AG08395 (cell line): ENCODE measurements at regions not wholly inside any gene's neighbourhood (a gene's known extent, or its start where the extent isn't known, plus 50 kb on each side); places are given as distances from the start of the nearest gene placed in this dataset.

Experiments used
- DNase-seq: peaks from one replicate; pipeline ENCODE4 v3.0.0; 2012; ENCODE audit warnings: mixed read lengths, low spot score

DNA sequence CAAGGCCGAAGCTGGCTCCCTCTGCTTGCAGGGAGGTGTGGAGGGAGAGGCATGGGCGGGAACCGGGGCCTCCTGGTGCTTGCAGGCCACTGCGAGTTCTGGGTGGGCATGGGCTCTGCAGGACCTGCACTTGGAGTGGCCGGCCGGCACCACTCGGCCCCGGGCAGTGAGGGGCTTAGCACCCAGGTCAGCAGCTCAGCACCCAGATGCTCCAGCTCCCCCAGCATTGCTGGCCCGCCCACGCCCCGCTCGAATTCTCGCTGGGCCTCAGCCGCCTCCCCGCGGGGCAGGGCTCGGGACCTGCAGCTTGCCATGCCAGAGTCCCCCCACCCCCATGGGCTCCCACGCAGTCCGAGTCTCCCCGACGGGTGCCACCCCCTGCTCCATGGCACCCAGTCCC is 176.2 kb upstream of the FAM98A start:
- no peak for DNase-seq

DNA sequence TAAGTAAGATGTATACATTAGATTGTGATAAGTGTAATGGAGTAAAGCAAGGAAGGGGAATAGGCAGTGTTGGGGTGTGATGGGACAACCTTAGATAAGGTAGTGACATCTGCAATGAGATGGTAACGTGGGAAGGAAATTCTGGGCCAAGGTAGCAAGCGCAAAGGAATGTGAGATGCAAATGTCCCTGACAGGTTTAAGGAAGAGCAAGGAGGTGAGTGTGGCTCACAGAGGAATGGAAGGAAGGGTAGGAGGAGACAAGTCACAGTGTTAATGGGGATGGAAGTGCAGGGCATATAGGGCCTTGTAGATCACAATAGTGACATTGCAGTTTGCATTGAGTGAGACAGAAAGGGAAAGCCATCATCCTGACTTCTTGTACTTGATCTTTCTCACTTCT is 170.9 kb upstream of the FAM98A start:
- no peak for DNase-seq

DNA sequence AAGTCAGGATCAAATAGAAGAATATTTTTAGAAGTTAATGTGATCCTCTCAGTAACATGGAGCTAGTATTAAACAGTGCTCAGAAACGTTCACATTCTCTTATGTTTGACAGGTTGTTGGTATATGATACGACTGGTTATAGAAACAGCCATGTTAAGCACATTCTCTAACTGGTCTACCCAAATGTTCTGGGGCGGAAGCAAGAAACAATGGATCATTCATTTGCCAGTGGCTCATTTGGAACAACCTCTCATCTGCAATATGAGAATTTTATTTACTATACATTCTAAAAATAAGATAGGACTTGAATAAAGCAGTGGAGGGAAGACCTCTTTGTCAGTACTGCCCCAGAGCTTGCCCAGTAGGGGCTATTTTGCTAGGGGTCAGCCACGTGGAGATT is 167.1 kb upstream of the FAM98A start:
- no peak for DNase-seq

DNA sequence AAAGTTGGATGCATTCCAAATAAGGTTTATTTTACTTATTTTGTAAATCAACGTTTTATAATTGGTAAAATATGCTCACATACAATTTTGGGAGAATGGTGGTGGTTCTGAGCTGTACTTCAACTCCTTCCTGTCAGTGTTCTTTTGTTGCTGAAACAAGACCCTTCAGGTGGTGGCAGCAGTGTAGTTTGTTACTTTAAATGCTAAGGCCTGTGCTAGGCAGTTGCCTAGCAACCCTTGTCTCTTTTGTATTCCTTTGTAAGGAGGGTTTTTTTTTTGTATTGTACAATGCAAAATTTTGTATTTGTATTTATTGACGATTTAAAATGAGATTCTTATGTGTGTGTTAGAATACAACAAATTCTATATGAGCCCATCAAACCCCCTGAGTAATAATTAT is 166.0 kb upstream of the FAM98A start:
- no peak for DNase-seq

DNA sequence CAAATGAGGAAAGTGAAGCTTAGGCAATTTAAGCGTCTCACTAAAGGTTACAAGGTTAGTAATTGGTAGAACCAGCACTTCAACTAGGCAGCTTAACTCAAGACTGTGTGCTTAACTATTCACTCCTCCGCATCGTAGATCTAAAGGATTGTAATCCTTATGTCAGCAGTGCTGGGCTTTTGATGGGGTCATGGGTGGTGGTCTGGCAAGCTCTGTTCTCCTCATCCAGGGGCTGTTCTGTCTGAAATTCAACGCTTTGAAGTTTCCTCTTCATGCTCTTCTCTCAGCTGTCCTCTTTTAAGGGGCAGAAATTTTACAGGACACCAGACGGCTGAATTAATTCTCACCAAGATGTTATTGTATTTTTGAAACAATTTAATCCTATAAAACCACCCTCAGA is 165.5 kb upstream of the FAM98A start:
- DNase-seq: no peak

DNA sequence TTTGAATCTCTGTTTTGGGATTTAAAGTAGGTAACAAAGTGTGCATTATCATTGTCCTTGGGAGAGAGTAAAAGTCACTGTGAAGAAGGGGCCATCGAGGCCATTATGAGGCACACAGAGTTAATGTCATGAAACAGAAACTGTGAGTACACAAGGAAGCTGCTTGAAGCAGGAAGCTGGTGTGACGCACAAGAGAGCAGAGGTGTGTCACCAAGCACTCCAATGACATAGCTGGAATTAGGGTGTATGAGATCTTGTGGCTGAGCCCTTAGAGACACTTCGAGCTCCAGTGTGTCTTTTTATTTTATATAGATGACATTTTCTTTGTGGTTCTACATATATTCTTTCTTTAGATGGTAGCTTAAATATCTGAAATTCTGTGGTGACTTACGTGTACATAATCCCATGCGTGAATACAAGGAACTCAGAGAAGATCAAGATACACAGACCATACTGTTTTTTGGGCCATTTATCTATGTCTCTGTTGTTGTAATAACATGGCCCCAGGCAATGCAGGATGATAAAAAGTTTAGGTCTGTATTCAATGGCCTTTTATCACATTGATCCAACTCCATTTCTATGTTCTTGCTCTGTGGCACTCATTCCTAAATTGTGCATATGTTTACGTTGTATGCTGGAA is 164.7 kb upstream of the FAM98A start:
- no peak for DNase-seq

DNA sequence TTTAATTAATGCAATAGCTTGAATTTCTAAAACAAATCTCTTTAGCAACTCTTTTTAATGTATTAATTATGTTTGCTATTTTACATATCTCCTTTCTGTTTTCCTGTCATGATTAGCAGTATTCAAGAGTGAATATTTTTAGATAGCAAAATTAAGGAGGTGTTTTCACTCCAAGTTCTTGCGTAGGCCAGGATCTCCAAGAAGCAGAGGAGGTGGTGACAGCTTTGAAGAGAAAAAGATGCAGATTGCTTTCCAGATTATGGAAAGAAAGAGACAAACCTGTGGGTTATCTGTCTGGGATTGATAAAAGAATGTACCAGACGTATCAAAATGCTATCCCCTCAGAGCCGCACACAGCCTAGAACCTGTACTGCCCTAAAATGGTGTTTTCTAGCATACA is 163.5 kb upstream of the FAM98A start:
- no peak for DNase-seq

DNA sequence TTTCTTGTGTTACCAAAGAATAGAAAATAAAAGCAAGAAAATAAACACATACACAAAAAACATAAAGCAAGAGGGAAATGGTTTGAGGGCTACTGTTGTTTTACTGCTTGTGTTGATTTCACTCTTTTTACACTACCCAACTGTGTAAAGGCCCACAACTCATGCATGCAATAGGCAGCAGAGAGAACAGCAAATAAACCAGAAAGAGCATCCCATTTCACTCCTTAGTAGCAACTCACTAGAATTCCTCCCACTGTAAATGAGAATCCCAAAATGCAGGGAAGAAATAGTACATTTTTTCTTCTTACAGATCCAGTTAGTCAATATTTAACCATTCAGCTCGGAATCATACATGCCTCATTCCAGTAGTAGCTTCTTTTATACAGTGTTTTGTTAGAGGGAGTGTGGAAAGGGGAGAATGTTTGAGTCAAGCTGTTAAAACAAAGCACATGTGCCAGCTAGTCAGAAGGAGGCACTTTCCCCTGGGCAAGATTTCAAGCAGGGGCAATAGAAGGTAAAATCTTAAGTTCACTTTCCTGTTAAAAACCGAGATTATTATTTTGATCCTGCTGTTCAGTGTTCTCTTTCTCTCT is 147.2 kb upstream of the FAM98A start:
- no peak for DNase-seq

DNA sequence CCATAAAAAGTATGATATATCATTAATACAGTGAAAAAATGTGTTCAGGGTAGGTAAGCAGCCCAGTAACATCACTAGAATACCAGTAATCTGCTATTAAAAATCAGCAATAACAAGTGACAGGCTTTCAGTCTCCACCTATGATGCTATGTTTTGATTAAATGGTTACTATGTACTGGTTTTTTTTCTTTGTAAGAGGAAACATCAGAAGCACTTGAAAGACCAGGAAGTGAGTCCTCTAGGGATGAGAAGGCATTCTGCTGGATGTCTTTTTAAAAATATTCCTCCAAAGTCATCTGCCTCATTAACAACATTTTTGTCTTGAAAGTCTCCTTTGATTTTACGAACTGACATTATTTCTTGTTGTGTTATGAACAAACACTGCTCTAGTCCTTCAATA is 136.0 kb upstream of the FAM98A start:
- DNase-seq: no peak

DNA sequence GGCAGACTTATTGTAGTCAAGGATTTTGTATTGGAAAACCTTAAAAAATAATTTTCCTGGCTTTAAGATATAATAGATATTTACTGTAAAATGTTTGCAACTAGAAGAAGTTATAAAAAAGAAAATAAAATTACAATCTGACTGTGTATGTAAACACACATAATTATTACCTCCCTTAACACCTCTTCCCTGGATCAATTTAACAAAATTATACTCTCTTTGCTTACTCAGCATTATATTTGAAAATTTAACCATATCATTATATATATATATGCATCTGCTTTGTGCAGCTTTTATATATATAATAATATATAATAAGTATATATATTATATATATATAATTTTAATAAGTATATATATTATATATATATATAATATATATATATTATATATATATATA is 131.7 kb upstream of the FAM98A start:
- no peak for DNase-seq

DNA sequence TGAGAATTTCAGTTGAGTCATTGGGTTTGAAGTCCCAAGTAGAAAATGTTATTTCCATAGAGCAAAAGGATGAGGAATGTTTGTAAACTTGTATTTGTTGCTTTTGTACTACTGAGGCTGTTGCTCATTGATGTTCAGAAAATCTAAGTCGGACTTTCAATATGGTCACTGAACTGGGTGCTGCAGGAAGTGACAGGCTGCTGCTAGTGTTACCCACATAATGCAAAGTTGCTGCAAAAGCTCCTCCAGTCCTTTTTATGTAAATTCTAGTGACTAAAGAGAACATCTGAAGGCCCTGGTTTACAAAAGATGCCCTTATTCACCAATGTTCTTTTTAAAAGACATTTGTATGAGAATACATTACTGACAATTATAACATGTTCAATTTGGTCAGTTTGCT is 131.1 kb upstream of the FAM98A start:
- DNase-seq: no peak

DNA sequence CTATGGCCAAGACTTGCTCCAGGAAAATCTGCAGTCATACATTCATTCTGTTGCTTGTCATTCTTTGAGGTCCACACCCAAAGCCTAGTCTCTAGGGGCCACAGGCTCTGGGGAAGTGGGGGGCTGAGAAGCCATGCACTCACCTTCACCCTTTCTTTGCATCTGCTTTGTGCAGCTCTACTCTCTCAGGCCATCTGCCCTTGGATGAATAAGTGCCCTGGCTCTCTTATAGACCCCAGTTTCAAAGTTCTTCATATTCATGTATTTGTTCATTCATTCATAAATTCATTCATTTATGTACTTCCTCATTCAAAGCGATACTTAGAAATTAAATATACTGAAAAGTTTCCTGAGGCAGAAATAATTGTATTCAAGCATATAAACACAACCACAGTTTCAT is 130.3 kb upstream of the FAM98A start:
- no peak for DNase-seq

DNA sequence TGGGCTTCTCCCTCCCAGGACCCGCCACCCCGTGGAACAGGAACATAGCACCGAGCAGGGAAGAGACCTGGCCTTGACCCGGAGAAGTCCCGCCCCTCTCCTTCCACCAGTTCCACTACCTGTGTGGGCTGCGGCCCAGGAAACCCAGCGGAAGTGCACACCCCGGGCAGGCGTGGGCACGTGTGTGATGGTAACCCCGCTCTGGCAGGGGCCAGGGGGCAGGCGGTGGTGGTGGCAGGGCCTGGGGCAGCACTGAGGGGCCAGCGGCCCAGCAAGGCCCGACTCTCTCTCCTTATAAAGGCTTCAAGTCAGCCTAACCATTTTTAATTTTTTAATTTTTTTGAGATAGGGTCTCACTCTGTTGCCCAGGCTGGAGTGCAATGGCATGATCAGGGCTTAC is 129.0 kb upstream of the FAM98A start:
- no peak for DNase-seq

DNA sequence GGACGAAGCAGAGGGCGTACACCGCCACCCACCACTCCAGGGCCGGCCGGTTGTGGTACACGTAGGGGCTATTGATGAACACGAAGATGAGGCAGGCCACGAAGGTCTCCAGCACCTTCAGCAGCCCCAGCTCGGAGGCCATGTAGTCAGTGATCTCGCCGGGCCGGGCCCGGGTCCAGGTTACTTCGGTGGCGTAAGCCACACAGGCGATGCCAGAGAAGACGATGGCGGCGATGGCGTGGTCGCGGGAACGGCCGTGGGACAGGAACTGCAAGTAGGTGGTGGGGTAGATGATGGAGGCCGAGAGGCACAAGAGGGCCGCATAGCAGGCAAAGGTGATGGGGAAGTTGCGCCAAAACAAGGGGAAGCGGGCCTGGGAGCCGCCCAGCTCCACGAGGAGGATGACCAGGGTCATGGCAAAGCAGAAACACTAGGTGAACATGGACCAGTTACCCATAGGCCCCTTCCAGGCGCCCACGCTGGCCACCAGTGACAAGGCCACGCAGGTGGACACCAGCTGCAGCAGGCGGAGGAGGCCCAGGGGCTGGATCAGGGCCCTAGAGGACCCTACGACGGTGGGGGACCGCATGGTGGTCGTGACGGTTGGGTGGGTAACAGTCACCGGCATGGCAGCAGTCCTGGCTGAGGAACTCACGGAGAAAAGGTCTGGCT is 128.4 kb upstream of the FAM98A start:
- DNase-seq: no peak

DNA sequence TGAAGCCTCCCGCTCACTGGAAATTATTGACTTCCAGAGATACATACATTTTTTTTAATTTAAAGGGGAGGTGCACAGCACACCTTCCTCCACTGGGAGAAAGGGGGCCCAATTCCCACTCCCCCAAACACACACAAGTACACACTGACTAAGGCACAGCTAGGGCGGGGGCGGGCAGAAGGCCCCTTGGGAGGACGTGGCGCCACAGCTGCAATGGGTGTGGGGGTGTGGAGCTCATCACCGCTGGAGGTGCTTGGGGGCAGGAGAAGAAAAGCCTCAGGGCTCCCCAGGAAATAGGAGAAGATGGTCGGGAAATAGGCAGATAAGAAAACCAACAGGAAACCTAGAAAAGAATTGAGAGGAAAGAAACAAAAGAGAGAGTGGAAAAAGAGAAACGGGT is 127.3 kb upstream of the FAM98A start:
- no peak for DNase-seq

DNA sequence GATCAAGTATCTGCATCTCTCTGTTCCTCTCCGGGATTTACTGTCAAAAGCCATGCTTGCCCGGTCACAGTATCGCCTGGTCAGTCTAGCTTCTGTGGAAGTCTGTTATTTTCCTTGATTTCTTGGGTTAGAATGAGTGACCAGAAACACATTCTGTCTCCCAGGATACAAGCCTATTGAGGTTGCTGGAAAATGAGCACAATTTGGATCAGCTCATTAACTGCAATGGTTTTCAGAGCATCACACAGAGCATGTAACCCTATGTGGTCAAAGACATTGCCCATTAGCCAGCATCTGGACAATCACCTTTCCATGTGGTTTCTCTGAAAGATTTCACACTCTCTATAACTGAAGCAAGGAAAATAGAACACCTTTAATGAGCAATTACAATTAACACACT is 124.2 kb upstream of the FAM98A start:
- DNase-seq: no peak

DNA sequence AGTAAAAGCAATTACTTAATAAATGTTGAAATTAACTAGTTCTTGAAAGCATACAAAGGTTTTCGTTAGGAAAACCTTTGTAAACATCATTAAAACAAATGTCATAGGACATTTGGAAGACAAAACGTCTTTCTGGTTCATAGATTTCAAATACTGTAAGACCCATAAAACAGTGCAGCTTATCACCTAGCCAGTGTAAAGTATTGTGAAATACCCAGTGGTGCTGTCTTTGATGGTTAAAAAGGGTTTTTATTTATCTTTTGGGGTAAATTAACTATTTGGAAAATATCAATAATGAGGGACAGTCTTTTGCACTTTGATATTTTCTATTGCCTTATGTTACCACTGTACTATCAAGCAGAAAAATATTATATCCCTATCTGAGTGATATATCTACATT is 120.0 kb upstream of the FAM98A start:
- no peak for DNase-seq

DNA sequence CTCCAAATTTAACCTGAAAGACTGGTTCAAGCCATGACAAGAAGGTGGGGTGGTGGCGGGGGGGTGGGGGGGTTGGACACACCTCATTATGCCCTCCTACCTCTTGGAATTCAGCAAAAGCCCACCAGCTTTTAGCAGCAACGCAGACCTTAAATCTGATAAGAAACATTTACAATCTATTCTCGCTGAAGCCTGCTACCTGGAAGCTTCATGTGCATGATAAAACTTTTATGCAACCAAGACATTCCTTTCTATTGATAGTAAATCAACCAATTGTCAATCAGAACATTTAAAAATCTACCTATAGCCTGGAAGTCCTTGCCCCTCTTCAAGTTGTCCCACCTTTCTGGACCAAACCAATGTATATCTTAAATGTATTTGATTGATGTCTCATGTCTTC is 113.6 kb upstream of the FAM98A start:
- no peak for DNase-seq

DNA sequence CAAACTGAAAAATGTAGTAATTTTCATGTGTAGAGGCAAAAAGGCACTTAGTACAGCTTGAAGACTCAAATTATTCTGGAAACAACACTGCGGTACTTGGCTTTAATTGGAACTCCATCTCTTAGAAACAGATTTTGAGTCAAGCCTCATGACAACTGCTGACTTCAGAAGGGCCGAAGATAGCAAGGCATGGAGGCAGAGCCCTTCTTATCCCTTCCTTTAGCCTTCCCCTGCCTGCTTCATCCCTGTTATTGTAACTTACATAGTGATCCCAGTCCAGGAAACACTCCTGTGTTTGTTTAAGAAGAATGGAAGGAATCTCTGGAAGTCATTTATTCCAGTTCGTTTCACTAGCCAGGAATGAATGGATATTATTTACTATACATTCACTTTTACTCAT is 110.9 kb upstream of the FAM98A start:
- DNase-seq: no peak

DNA sequence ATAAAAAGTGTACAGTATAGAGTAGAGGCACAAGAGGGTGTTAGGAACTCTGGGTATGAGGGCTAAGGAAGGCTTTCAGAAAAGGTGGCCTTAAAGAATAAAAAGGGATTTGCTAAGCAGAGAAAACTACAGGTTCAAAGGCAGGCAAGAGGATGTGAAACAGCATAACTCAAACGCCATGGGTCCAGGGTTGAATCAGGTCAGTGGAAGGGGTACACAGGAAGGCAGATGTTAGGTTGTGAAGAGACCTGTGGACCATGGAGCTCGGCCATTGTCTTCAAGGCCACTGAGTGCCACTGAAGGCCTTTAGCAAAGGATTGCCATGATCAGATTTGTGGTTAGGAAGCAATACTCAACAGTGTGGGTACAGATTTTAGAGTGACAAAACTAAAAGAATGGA is 108.2 kb upstream of the FAM98A start:
- DNase-seq: no peak

DNA sequence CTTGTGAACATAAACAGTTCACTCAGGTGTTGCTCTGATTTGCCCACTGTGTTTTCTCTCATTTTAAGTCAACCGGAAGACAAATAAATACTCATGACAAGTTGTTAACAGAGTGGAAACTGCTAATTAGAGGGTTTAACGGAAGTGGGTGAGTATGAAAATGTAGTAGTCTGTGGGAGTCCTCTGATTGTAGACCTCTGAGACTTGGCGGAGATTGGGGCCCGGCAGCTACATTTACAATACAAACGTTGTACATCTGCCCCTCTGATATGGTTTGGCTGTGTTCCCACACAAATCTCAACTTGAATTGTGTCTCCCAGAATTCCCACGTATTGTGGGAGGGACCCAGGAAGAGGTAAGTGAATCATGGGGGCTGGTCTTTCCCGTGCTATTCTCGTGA is 107.3 kb upstream of the FAM98A start:
- DNase-seq: no peak

DNA sequence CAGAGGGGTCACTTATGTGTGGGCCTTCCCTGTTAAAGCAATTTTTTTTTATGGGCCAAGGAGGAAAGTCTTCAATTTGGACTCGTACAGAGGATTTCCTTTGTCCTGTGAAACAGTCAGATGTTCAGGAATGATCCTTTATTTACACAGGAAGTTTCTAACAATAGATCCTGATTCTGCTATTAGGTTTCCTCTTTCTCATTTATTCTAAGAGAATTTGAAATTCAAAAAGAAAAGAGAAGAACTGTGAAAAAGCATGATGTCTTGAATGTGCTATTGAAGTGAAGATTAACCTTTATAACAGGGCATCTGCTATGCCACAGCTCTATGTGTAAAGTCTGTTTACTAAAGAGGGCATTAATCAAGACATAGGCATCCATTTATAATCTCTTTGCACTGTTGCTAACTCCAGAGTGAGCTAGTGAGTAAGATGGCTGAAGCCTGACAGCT is 105.3 kb upstream of the FAM98A start:
- no peak for DNase-seq

DNA sequence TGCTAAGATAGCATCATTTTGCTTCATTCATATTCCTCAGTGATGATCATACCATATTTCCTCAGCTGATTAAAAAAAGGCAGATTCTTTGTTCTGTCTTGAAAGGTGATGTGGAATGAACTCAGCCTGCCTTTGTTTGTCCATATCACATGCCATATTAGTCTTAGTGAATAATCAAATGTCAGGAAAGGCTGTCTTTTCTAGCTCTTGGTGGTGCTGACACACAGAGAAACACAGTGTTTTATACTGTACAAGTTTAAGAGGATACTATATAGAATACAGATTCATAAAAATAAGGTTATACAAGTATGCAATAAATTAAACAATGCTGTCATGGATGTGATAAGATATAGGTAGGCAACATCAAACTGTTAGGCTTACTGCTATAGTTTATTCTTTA is 97.1 kb upstream of the FAM98A start:
- DNase-seq: no peak

DNA sequence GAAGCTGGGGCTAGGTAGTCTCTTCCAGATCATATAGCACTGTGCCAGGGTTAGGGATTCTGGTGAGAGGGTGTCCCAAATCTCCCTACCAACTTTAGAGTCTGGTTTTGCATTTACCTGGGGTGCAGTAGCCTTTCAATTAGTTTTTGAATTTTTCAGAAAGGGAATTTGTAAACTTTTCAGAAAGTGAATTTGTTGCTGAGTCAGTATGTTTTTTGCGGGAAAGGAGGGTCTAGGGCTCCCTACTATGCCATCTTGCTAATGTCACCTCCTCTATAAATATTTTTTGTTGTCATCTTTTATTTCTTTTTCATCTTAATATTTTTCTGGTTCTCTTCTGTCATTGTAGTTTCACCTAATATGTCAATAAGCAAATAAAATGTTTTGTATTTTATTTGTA is 95.8 kb upstream of the FAM98A start:
- no peak for DNase-seq
